ENCODE measurements at regions not wholly inside any gene's neighbourhood (a gene's known extent, or its start where the extent isn't known, plus 50 kb on each side); places are given as distances from the start of the nearest gene placed in this dataset.

GRCh38 chr2:155218945-155219344, 520.5 kb downstream of the KCNJ3 start:
- Histone ChIP-seq H3K4me3 (ENCODE audit: low read depth, low read length) (no peak overlapping the region), H3K27me3 (ENCODE audit: control insufficient read depth, insufficient read depth, low read length) (no peaks in the 10 kb centered on the region), H3K36me3 (ENCODE audit: control insufficient read depth, insufficient read depth, low read length) (no peaks in the 10 kb centered on the region)
- DNase-seq (ENCODE audit: low read depth): no peak
- no peak for TF ChIP-seq CTCF (IDR thresholded peaks at IDR 0.05; ENCODE audit: insufficient read depth, low read length, poor library complexity, severe bottlenecking)

GRCh38 chr2:155218292-155218924, 519.9 kb downstream of the KCNJ3 start:
- no peak for DNase-seq (ENCODE audit: low read depth)
- TF ChIP-seq CTCF (IDR thresholded peaks at IDR 0.05; ENCODE audit: insufficient read depth, low read length, poor library complexity, severe bottlenecking): no peak
- H3K4me3 ChIP-seq (ENCODE audit: low read depth, low read length): no peak overlapping the region
- no peaks in the 10 kb centered on the region for H3K27me3 ChIP-seq (ENCODE audit: control insufficient read depth, insufficient read depth, low read length)
- no peaks in the 10 kb centered on the region for H3K36me3 ChIP-seq (ENCODE audit: control insufficient read depth, insufficient read depth, low read length)

- no peak for DNase-seq (ENCODE audit: low read depth)
- no peak for TF ChIP-seq CTCF (IDR thresholded peaks at IDR 0.05; ENCODE audit: insufficient read depth, low read length, poor library complexity, severe bottlenecking)
- Histone ChIP-seq H3K4me3 (ENCODE audit: low read depth, low read length) (no peak overlapping the region), H3K36me3 (ENCODE audit: control insufficient read depth, insufficient read depth, low read length) (no peaks in the 10 kb centered on the region), H3K27me3 (ENCODE audit: control insufficient read depth, insufficient read depth, low read length) (no peaks in the 10 kb centered on the region)
Measured at GRCh38 chr2:155215037-155215707, 516.7 kb downstream of the KCNJ3 start.

- Histone ChIP-seq H3K36me3 (ENCODE audit: control insufficient read depth, insufficient read depth, low read length) (no peaks in the 10 kb centered on the region), H3K4me3 (ENCODE audit: low read depth, low read length) (no peak overlapping the region), H3K27me3 (ENCODE audit: control insufficient read depth, insufficient read depth, low read length) (no peaks in the 10 kb centered on the region)
- TF ChIP-seq CTCF (IDR thresholded peaks at IDR 0.05; ENCODE audit: insufficient read depth, low read length, poor library complexity, severe bottlenecking): no peak
- DNase-seq (ENCODE audit: low read depth): no peak
Measured at GRCh38 chr2:155209696-155210450, 511.4 kb downstream of the KCNJ3 start.

- TF ChIP-seq CTCF (IDR thresholded peaks at IDR 0.05; ENCODE audit: insufficient read depth, low read length, poor library complexity, severe bottlenecking): no peak
- H3K36me3 ChIP-seq (ENCODE audit: control insufficient read depth, insufficient read depth, low read length): no peaks in the 10 kb centered on the region
- no peak for DNase-seq (ENCODE audit: low read depth)
- no peaks in the 10 kb centered on the region for H3K27me3 ChIP-seq (ENCODE audit: control insufficient read depth, insufficient read depth, low read length)
- H3K4me3 ChIP-seq (ENCODE audit: low read depth, low read length): no peak overlapping the region
Measured at GRCh38 chr2:155203178-155203577, 504.7 kb downstream of the KCNJ3 start.
